Neural crest cell (in vitro differentiated cells): ENCODE measurements at regions not wholly inside any gene's neighbourhood (a gene's known extent, or its start where the extent isn't known, plus 50 kb on each side); places are given as distances from the start of the nearest gene placed in this dataset.

Experiments used
- DNase-seq: peaks from one replicate; pipeline ENCODE4 v3.0.0; 2021; ENCODE audit warnings: low read depth, mixed read lengths, low spot score
- H3K27ac Mint-ChIP-seq: one replicate; pipeline ENCODE4 v1.8.0; 2021; ENCODE audit warnings: mild to moderate bottlenecking, mixed read lengths; ENCODE audit not compliant: unreplicated experiment
- H3K27me3 Mint-ChIP-seq: 2 replicates; pipeline ENCODE4 v1.8.0; 2021; ENCODE audit warnings: low read depth, mild to moderate bottlenecking, mixed read lengths
- H3K36me3 Mint-ChIP-seq: 2 replicates; pipeline ENCODE4 v1.8.0; 2021; ENCODE audit warnings: low read depth, mild to moderate bottlenecking, mixed read lengths
- H3K4me1 Mint-ChIP-seq: 2 replicates; pipeline ENCODE4 v1.8.0; 2021; ENCODE audit warnings: mixed read lengths
- H3K4me3 Mint-ChIP-seq: one replicate; pipeline ENCODE4 v1.8.0; 2021; ENCODE audit warnings: mild to moderate bottlenecking, mixed read lengths
- H3K9me3 Mint-ChIP-seq: 2 replicates; pipeline ENCODE4 v1.8.0; 2021; ENCODE audit warnings: mixed read lengths
- TF ChIP-seq, protein P1 (sequence below): fragments of 200-600 bp; sonication (generic); conservative IDR thresholded peaks from 2 replicates; pipeline ENCODE4 v1.5.0; 2021; ENCODE audit warnings: antibody characterized with exemption, mild to moderate bottlenecking

DNA sequence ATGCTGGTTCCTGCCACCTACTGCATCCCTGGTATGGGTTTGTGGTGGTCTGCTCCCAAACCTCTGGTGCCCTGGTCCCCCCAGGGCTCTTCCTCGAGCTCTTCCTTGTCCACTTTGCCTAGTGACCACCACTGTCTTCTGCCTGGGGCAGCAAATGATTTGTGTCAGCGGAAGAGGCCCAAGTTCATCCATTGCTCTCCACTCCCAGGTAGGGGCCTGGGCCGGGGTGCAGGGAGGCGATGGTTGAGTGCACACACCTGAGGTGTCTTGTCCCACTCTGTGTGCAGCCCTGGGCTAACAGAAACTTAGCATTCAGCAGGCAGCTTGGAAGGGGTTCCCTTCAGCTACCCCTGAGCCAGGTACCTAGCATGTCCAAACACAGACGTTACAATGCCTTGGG, 75.6 kb upstream of the SOX3 start:
- Mint-ChIP-seq H3K9me3 (no peaks in the 10 kb centered on the region), H3K4me3 (no peak overlapping the region), H3K27me3 (peaks cover 3% of the 10 kb centered on the region), H3K4me1 (no peaks in the 10 kb centered on the region), H3K36me3 (no peaks in the 10 kb centered on the region), H3K27ac (no peak overlapping the region)
- DNase-seq, result no peak
- TF ChIP-seq, protein P1, sequence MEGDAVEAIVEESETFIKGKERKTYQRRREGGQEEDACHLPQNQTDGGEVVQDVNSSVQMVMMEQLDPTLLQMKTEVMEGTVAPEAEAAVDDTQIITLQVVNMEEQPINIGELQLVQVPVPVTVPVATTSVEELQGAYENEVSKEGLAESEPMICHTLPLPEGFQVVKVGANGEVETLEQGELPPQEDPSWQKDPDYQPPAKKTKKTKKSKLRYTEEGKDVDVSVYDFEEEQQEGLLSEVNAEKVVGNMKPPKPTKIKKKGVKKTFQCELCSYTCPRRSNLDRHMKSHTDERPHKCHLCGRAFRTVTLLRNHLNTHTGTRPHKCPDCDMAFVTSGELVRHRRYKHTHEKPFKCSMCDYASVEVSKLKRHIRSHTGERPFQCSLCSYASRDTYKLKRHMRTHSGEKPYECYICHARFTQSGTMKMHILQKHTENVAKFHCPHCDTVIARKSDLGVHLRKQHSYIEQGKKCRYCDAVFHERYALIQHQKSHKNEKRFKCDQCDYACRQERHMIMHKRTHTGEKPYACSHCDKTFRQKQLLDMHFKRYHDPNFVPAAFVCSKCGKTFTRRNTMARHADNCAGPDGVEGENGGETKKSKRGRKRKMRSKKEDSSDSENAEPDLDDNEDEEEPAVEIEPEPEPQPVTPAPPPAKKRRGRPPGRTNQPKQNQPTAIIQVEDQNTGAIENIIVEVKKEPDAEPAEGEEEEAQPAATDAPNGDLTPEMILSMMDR, result no peak

GRCh38 chrX:140572724-140573123, 67.9 kb upstream of the SOX3 start:
- peak; percentile 54 for DNase-seq
- H3K9me3 Mint-ChIP-seq, result peaks cover 2% of the 10 kb centered on the region
- peaks cover 7% of the 10 kb centered on the region for H3K27me3 Mint-ChIP-seq
- no peak overlapping the region for H3K4me3 Mint-ChIP-seq
- no peak overlapping the region for H3K27ac Mint-ChIP-seq
- H3K36me3 Mint-ChIP-seq, result no peaks in the 10 kb centered on the region
- TF ChIP-seq, protein P1, result peak; percentile 84
- no peaks in the 10 kb centered on the region for H3K4me1 Mint-ChIP-seq

DNA sequence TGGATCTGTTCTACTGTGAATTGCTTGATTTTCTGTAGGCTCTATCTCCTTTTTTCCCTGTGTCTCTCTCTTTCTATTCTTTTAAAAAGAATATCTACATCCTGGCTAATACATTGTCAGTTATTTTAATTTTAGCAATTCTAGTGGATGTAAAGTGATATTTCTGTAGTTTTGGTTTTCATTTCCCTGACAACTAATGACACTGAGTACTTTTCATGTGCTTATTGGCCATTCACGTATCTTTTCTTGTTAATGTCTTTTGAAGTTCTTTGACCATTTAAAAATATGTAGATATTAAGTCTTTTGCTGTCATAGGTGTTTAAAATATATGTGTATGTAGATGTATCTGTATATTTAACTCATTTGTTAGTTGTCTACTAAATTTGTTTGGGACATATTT, 59.0 kb upstream of the SOX3 start:
- TF ChIP-seq, protein P1, result no peak
- DNase-seq, result no peak
- peaks cover 4% of the 10 kb centered on the region for H3K36me3 Mint-ChIP-seq

More for the DNA sequence above, 59.0 kb upstream of the SOX3 start:
- H3K27ac Mint-ChIP-seq, result no peak overlapping the region
- H3K9me3 Mint-ChIP-seq, result peaks cover 19% of the 10 kb centered on the region
- H3K4me1 Mint-ChIP-seq, result no peaks in the 10 kb centered on the region
- no peaks in the 10 kb centered on the region for H3K27me3 Mint-ChIP-seq
- H3K4me3 Mint-ChIP-seq, result no peak overlapping the region
